Endothelial cell of umbilical vein (primary cell): ENCODE measurements at regions not wholly inside any gene's neighbourhood (a gene's known extent, or its start where the extent isn't known, plus 50 kb on each side); places are given as distances from the start of the nearest gene placed in this dataset.

Experiments used
- BruUV-seq: library from RNA; stranded (reverse); fragments of 400-500 nt; replicated peaks from 2 replicates; lab custom pipeline; 2021; lab: Mats Ljungman, UMichigan
- CTCF ChIA-PET: fragments of 300-600, 350-600 bp; sonication (Branson Sonifier 250); formaldehyde crosslinking; loops from one replicate; lab custom pipeline; 2021; ENCODE audit warnings: antibody characterized with exemption, inconsistent platforms; lab: Charles Lee
- POLR2A ChIA-PET: fragments of 300-600, 350-600 bp; sonication (Branson Sonifier 250); formaldehyde crosslinking; loops from one replicate; lab custom pipeline; 2021; ENCODE audit warnings: antibody characterized with exemption, inconsistent platforms; lab: Charles Lee
- DNase-seq: peaks from one replicate; pipeline ENCODE4 v3.0.0-alpha.2; 2011; ENCODE audit warnings: low read depth, low spot score
- FAIRE-seq: peaks from 2 replicates; lab custom pipeline; 2011; peaks lifted over from hg19 to GRCh38; lab: Jason Lieb, UNC
- H2AFZ ChIP-seq: 2 replicates; pipeline ENCODE4 v1.6.0; 2012; ENCODE audit warnings: low read depth, low read length, control low read depth, inconsistent platforms
- H3K27ac ChIP-seq: 2 replicates; pipeline ENCODE4 v1.5.1; 2011; ENCODE audit warnings: low read depth, mild to moderate bottlenecking, control low read depth, low read length, moderate library complexity; ENCODE audit not compliant: insufficient read depth
- H3K27me3 ChIP-seq, 2 experiments: 2 replicates each; pipeline versions ENCODE4 v1.6.0 to v1.6.1; 2011; ENCODE audit warnings: low read length in 2 of 2, mixed read lengths in 1 of 2; ENCODE audit not compliant: control insufficient read depth in 2 of 2, insufficient read depth in 2 of 2
- H3K36me3 ChIP-seq, 2 experiments: 2 replicates in 1 of 2; 3 replicates in 1 of 2; pipeline ENCODE4 v1.5.1; 2011; ENCODE audit warnings: low read length in 2 of 2, mild to moderate bottlenecking in 1 of 2, moderate library complexity in 1 of 2; ENCODE audit not compliant: control insufficient read depth in 2 of 2, insufficient read depth in 2 of 2; ENCODE audit errors: extremely low read depth in 1 of 2
- H3K4me1 ChIP-seq: 3 replicates; pipeline ENCODE4 v1.5.1; 2011; ENCODE audit warnings: mild to moderate bottlenecking, low read length; ENCODE audit not compliant: control insufficient read depth, insufficient read depth; ENCODE audit errors: extremely low read depth
- H3K4me2 ChIP-seq: 2 replicates; pipeline ENCODE4 v1.6.1; 2011; ENCODE audit warnings: low read length, control low read depth, mixed read lengths; ENCODE audit not compliant: insufficient read depth
- H3K4me3 ChIP-seq, 3 experiments: fragments of 200-600 bp in 1 of 3; sonication (generic), shearing (Covaris generic) in 1 of 3; replicated peaks in 1 of 3; 2 replicates each; pipeline ENCODE4 v1.5.1; 2011 to 2016; ENCODE audit warnings: control low read depth in 3 of 3, low read length in 3 of 3, mild to moderate bottlenecking in 2 of 3, inconsistent platforms in 1 of 3, low read depth in 1 of 3, moderate library complexity in 1 of 3; ENCODE audit not compliant: insufficient read depth in 1 of 3
- H3K79me2 ChIP-seq: 2 replicates; pipeline ENCODE4 v1.6.0; 2012; ENCODE audit warnings: low read length, inconsistent platforms; ENCODE audit not compliant: control insufficient read depth, insufficient read depth
- H3K9ac ChIP-seq: replicated peaks from 2 replicates; pipeline ENCODE3; 2011; ENCODE audit warnings: low read length, control low read depth; ENCODE audit not compliant: insufficient read depth; ENCODE audit errors: extremely low read depth
- H3K9me1 ChIP-seq: replicated peaks from 3 replicates; pipeline ENCODE4 v1.6.0; 2011; ENCODE audit warnings: mild to moderate bottlenecking, low read length; ENCODE audit not compliant: control insufficient read depth, insufficient read depth; ENCODE audit errors: extremely low read depth
- H3K9me3 ChIP-seq: replicated peaks from 2 replicates; pipeline ENCODE4 v1.5.1; 2012; ENCODE audit warnings: low read length, inconsistent platforms; ENCODE audit not compliant: control insufficient read depth, insufficient read depth
- H4K20me1 ChIP-seq: replicated peaks from 2 replicates; pipeline ENCODE3; 2011; ENCODE audit warnings: mild to moderate bottlenecking, low read length; ENCODE audit not compliant: control insufficient read depth, insufficient read depth; ENCODE audit errors: extremely low read depth
- CTCF ChIP-seq, 2 donors: IDR thresholded peaks; 1 replicate in 1 of 2; 2 replicates in 1 of 2; pipeline ENCODE4 v1.5.1; 2011; ENCODE audit warnings: low read length in 2 of 2, mild to moderate bottlenecking in 2 of 2, moderate library complexity in 2 of 2, control low read depth in 1 of 2, inconsistent platforms in 1 of 2, low read depth in 1 of 2; ENCODE audit not compliant: insufficient read depth in 1 of 2; ENCODE audit errors: extremely low read depth in 1 of 2
- EZH2 ChIP-seq: IDR thresholded peaks from 2 replicates; pipeline ENCODE4 v1.6.1; 2012; ENCODE audit warnings: borderline replicate concordance, low read depth, mild to moderate bottlenecking, moderate library complexity, low read length, inconsistent platforms; ENCODE audit not compliant: severe bottlenecking
- FOS ChIP-seq: IDR thresholded peaks from 2 replicates; pipeline ENCODE4 v1.6.1; 2011; ENCODE audit warnings: mild to moderate bottlenecking, low read length, moderate library complexity, borderline replicate concordance; ENCODE audit not compliant: insufficient read depth
- JUN ChIP-seq: IDR thresholded peaks from 2 replicates; pipeline ENCODE4 v1.6.1; 2011; ENCODE audit warnings: borderline replicate concordance, low read depth; ENCODE audit not compliant: insufficient read length, insufficient read depth
- MAX ChIP-seq: IDR thresholded peaks from 2 replicates; pipeline ENCODE4 v1.6.1; 2011; ENCODE audit not compliant: insufficient read depth, insufficient read length
- MYC ChIP-seq: IDR thresholded peaks from one replicate; pipeline ENCODE4 v1.6.1; 2011; ENCODE audit warnings: mild to moderate bottlenecking, low read depth, low read length
- POLR2A ChIP-seq: IDR thresholded peaks from 2 replicates; pipeline ENCODE4 v1.6.1; 2012; ENCODE audit warnings: low read depth, mild to moderate bottlenecking, control low read depth, low read length
- POLR2AphosphoS5 ChIP-seq: IDR thresholded peaks from 2 replicates; pipeline ENCODE4 v1.6.1; 2012; ENCODE audit warnings: low read depth, mild to moderate bottlenecking, control low read depth, low read length, moderate library complexity; ENCODE audit not compliant: insufficient read depth
- dilution Hi-C: fragments of 300-500 bp; cut with MboI; formaldehyde crosslinking; loops from one replicate; pipeline ENCODE4 v1.15.0; 2019; ENCODE audit warnings: low sequenced_read_pairs; ENCODE audit not compliant: extremely low pct_ligation_motif_present
- intact Hi-C: fragments of 100-400 bp; cut with micrococcal nuclease; formaldehyde crosslinking; loops from one replicate; pipeline ENCODE4 v1.10.0; 2022

DNA sequence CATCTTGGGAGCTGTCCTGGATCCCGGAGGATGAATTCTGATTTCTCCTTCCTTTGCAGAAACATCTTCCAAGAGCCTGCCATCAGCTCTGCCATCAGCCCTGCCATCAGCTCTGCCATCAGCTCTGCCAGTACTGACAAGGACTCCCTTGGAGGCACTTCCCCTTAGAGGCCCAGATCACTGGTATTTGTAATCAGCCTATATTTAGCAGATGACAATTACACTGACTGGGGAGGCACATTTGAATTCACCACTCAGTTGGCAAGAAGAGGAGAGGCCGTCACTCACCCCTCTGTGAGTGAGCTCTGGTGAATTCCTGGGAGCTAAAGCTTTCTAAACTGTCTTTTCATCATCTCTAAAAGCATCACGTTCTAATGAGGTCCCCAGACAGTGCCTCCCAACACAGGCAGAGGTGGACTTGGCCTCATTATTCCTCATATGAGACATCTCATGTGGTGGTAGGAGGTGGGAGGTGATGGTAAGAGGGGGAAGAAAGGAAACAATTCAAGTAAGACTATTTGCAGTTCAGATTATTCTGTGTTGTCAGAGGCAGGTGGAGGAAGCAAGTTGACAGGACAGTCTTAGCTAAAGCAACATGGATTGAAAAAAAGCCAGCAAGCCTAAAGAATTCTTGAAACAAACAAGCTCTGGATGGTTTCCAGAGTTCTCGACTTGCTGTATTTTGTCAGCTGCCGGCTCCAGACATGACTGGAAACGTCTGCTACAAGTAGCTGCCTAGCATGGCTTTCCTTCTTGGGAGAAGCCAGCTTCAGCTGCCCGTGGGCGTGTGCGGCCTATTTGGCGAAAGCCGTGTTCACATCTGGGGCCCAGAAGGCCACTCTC is 771.7 kb downstream of the TBC1D22A start:
- no peak for DNase-seq
- CTCF ChIA-PET = no interaction called here
- intact Hi-C loops (no loop called here), dilution Hi-C loops (no loop called here)
- FAIRE-seq = no peak
- Histone ChIP-seq H3K9ac (no peak overlapping the region), H2AFZ (no peak overlapping the region), H3K27me3 (no peaks in the 10 kb centered on the region), H3K9me3 (peaks cover 4% of the 10 kb centered on the region), H3K4me3 (no peak overlapping the region), H3K36me3 (no peaks in the 10 kb centered on the region), H3K27ac (no peak overlapping the region), H3K4me2 (no peak overlapping the region), H3K79me2 (no peaks in the 10 kb centered on the region), H3K4me1 (no peaks in the 10 kb centered on the region), H4K20me1 (no peaks in the 10 kb centered on the region), H3K9me1 (no peaks in the 10 kb centered on the region)
- POLR2A ChIA-PET = no interaction called here
- BruUV-seq = no TSS peak
- TF ChIP-seq MAX (no peak), FOS (no peak), POLR2AphosphoS5 (no peak), POLR2A (no peak), CTCF (IDR thresholded peaks at IDR 0.05; ENCODE audit: extremely low read depth in 1 of 2, insufficient read depth in 1 of 2, low read depth in 1 of 2, low read length in 2 of 2) (no peak), MYC (no peak), EZH2 (no peak), JUN (no peak)
